HEK293T (cell line): ENCODE measurements at regions not wholly inside any gene's neighbourhood (a gene's known extent, or its start where the extent isn't known, plus 50 kb on each side); places are given as distances from the start of the nearest gene placed in this dataset.
"Not testable (repeated sequence)": the region's sequence is repeated elsewhere in the genome, so short reads cannot be mapped to it uniquely, and the experiment has no call there.

Experiments
- CTCF ChIA-PET: fragments of 350-600 bp; formaldehyde crosslinking; extraction: SDS; loops from one replicate; lab custom pipeline; 2021; ENCODE audit warnings: antibody characterized with exemption, inconsistent platforms; lab: Yijun Ruan, JAX
- POLR2A ChIA-PET: fragments of 350-600 bp; formaldehyde crosslinking; extraction: SDS; loops from one replicate; lab custom pipeline; 2020; ENCODE audit warnings: antibody characterized with exemption, inconsistent platforms; lab: Yijun Ruan, JAX
- DNase-seq: peaks from one replicate; pipeline ENCODE4 v3.0.0; 2012; ENCODE audit warnings: mixed read lengths; ENCODE audit errors: extremely low spot score
- ARNT ChIP-seq: fragments of 450-650 bp; IDR thresholded peaks from 2 replicates; pipeline ENCODE4 v1.6.1; 2017; ENCODE audit warnings: mild to moderate bottlenecking
- BHLHE40 ChIP-seq: fragments of 450-650 bp; IDR thresholded peaks from 2 replicates; pipeline ENCODE4 v1.6.1; 2016; ENCODE audit warnings: mild to moderate bottlenecking, moderate library complexity, borderline replicate concordance
- CTBP1 ChIP-seq: fragments of 450-650 bp; IDR thresholded peaks from 2 replicates; pipeline ENCODE4 v1.6.1; 2016; ENCODE audit warnings: borderline replicate concordance
- ELF4 ChIP-seq: fragments of 450-650 bp; IDR thresholded peaks from 2 replicates; pipeline ENCODE4 v1.6.1; 2017; ENCODE audit warnings: antibody characterized with exemption
- FOXA1 ChIP-seq: fragments of 450-650 bp; IDR thresholded peaks from 2 replicates; pipeline ENCODE4 v1.6.1; 2016; ENCODE audit warnings: mild to moderate bottlenecking
- FOXK2 ChIP-seq: fragments of 450-650 bp; IDR thresholded peaks from 2 replicates; pipeline ENCODE4 v1.6.1; 2016; ENCODE audit warnings: mild to moderate bottlenecking
- FOXM1 ChIP-seq: fragments of 450-650 bp; IDR thresholded peaks from 2 replicates; pipeline ENCODE4 v1.6.1; 2017; ENCODE audit warnings: mild to moderate bottlenecking, borderline replicate concordance
- HDGF ChIP-seq: fragments of 450-650 bp; IDR thresholded peaks from 2 replicates; pipeline ENCODE4 v1.6.1; 2017; ENCODE audit warnings: antibody characterized with exemption, borderline replicate concordance
- L3MBTL2 ChIP-seq: fragments of 450-650 bp; conservative IDR thresholded peaks from 2 replicates; pipeline ENCODE4 v1.6.1; 2016; ENCODE audit warnings: mild to moderate bottlenecking
- LEF1 ChIP-seq: fragments of 450-650 bp; IDR thresholded peaks from 2 replicates; pipeline ENCODE4 v1.6.1; 2017; ENCODE audit warnings: mild to moderate bottlenecking, borderline replicate concordance
- NFRKB ChIP-seq: fragments of 450-650 bp; IDR thresholded peaks from 2 replicates; pipeline ENCODE4 v1.6.1; 2016; ENCODE audit warnings: mild to moderate bottlenecking, moderate library complexity
- SP1 ChIP-seq: fragments of 450-650 bp; IDR thresholded peaks from 2 replicates; pipeline ENCODE4 v1.6.1; 2017
- SUZ12 ChIP-seq: fragments of 450-650 bp; IDR thresholded peaks from 2 replicates; pipeline ENCODE4 v1.6.1; 2016; ENCODE audit warnings: mild to moderate bottlenecking
- TARDBP ChIP-seq: fragments of 450-650 bp; IDR thresholded peaks from 2 replicates; pipeline ENCODE4 v1.6.1; 2016
- ZNF384 ChIP-seq: fragments of 450-650 bp; IDR thresholded peaks from 2 replicates; pipeline ENCODE4 v1.6.1; 2016
- TF ChIP-seq, protein P1 (sequence below): fragments of 450-650 bp; IDR thresholded peaks from 2 replicates; pipeline ENCODE4 v1.6.1; 2016

DNA sequence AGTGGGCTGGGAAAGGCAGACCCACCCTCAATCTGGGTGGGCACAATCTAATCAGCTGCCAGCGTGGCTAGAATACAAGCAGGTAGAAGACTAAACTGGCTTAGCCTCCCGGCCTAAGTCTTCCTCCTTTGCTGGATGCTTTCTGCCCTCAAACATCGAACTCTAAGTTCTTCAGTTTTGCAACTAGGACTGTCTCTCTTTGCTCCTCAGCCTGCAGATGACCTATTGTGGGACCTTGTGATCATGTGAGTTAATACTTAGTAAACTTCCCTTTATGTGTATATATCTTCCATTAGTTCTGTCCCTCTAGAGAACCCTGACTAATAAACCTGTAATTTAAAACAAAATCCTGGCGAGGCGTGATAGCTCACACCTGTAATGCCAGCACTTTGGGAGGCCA is 51.8 kb upstream of the SLC39A8 start:
- POLR2A ChIA-PET, CTCF ChIA-PET, DNase-seq: not testable (repeated sequence)

DNA sequence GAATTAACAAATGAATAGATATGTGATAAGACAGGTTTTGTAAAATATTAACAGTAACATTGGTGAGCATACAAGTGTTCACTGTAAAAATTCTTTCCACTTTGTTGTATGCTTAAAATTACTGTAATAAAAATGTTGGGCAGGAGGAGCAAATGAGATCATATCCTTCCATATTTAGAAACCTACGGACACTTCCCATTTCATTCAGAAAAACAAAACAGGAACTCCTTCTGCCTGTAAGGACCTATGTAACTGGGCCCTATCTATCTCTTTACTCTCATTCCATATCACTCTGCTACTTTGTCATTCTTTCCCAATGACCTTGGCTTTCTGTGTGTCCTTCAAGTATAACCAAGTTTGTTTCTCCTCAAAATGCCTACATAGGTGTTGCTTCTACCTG is 53.7 kb upstream of the SLC39A8 start:
- POLR2A ChIA-PET = no interaction called here
- CTCF ChIA-PET = no interaction called here
- TF ChIP-seq TARDBP = no peak
- TF ChIP-seq FOXA1 = no peak
- TF ChIP-seq LEF1 = no peak
- TF ChIP-seq L3MBTL2 = no peak
- no peak for TF ChIP-seq ARNT
- TF ChIP-seq FOXM1 = no peak
- TF ChIP-seq HDGF = no peak
- TF ChIP-seq FOXK2 = no peak
- TF ChIP-seq NFRKB = no peak
- no peak for TF ChIP-seq ELF4
- no peak for TF ChIP-seq BHLHE40
- TF ChIP-seq, protein P1, sequence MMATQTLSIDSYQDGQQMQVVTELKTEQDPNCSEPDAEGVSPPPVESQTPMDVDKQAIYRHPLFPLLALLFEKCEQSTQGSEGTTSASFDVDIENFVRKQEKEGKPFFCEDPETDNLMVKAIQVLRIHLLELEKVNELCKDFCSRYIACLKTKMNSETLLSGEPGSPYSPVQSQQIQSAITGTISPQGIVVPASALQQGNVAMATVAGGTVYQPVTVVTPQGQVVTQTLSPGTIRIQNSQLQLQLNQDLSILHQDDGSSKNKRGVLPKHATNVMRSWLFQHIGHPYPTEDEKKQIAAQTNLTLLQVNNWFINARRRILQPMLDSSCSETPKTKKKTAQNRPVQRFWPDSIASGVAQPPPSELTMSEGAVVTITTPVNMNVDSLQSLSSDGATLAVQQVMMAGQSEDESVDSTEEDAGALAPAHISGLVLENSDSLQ = no peak
- no peak for TF ChIP-seq SP1
- no peak for TF ChIP-seq CTBP1
- TF ChIP-seq ZNF384 = no peak
- TF ChIP-seq SUZ12 = no peak
- no peak for DNase-seq

DNA sequence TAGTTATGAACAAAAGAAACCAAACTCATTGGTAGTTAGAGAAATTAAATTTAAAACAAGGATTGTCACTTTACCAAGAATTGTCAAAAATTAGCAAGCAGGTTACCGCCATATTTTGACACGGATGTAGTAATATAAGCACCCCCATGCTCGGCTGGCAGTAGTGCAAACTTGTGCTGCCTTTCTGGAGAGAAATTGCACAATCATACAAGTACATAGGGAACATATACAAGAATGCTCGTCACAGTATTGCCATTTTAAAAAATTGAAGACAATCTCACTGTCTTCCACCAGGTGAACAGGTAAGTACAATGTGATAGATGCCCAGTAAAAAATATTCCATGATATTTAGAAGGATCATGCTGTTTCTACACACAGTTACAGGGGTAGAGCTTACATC is 55.6 kb upstream of the SLC39A8 start:
- CTCF ChIA-PET = interaction anchor here (0.6 kb wide), 1 partner anchor 30 kb away, joined by 3 read pairs; no protein-coding TSS in a partner anchor
- TF ChIP-seq TARDBP = no peak
- TF ChIP-seq FOXM1 = no peak
- no peak for TF ChIP-seq ELF4
- no peak for TF ChIP-seq BHLHE40
- TF ChIP-seq FOXA1 = no peak
- no peak for TF ChIP-seq L3MBTL2
- no peak for TF ChIP-seq FOXK2
- TF ChIP-seq, protein P1 = no peak
- no peak for TF ChIP-seq ZNF384
- TF ChIP-seq SP1 = no peak
- TF ChIP-seq SUZ12 = no peak
- DNase-seq = no peak
- POLR2A ChIA-PET = no interaction called here

DNA sequence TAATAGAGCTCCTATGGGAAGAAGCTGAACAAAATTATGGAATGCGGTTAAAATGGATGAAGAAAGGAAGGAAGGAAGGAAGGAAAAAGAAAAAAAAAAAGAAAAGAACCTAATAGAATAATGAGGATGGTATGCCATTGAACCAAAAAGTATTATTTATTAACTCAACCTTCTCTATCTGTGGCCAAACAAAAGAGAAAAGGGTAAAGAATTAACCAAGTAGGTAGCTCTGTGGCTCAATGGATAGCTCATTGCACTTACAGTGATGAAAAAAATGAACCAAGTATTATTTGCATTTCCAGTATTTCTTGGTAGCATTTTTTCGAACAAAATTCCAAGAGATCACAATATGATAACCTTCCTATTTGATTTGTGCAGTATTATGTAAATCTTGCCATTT is 56.9 kb upstream of the SLC39A8 start:
- CTCF ChIA-PET = interaction anchor here (0.6 kb wide), 1 partner anchor 101 kb away, joined by 4 read pairs; no protein-coding TSS in a partner anchor
- POLR2A ChIA-PET = no interaction called here
- no peak for TF ChIP-seq LEF1
- TF ChIP-seq L3MBTL2 = no peak
- TF ChIP-seq SUZ12 = no peak
- no peak for TF ChIP-seq ZNF384
- no peak for TF ChIP-seq CTBP1
- TF ChIP-seq FOXM1 = no peak
- no peak for TF ChIP-seq SP1
- no peak for TF ChIP-seq FOXK2
- TF ChIP-seq ELF4 = no peak
- TF ChIP-seq TARDBP = no peak
- TF ChIP-seq ARNT = no peak
- TF ChIP-seq, protein P1 = no peak
- no peak for TF ChIP-seq NFRKB
- no peak for TF ChIP-seq FOXA1
- TF ChIP-seq HDGF = no peak
- TF ChIP-seq BHLHE40 = no peak
- DNase-seq = no peak

DNA sequence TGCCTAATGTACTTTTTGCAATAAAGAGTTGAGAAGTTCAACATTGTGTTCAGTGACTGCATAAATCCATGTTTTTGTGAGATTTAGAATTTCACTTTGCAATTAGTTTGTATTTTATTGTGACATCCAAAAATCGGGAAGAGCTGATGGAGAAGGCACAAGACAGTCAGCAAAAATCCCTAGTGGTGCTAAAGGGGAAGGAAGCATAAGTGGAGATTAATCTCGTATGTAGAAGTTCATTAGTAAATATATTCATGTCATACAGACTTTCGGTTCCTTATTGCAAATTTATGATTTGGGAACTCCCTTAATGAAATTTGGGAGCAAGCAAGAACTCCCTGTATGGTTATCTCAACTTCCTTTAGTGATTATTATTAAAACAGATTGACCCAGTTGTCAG is 57.8 kb upstream of the SLC39A8 start:
- no peak for DNase-seq
- ChIA-PET POLR2A (no interaction called here), CTCF (no interaction called here)

DNA sequence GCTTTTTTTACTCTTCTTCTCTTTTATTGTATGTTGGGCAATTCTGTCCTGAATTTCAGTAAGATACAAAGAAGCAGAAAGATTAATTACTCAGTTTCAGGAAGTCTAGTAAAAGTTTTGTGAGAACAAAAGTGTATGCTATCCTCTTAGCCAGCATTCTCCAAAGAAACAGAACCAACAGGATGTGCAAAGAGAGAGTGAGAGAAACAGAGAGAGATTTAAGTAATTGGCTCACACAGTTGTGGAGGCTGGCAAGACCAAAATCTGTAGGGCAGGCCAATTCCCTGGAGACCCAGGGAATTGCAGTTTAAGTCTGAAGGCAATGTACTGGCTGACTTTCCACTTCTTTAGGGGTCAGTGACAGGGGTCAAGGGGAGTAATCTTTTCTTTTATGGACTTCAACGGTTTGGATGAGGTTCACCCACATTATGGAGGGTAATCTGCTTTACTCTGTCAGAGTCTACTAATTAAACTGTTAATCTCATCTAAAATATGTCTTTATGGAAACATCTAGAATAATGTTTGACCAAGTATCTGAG is 59.2 kb upstream of the SLC39A8 start:
- TF ChIP-seq LEF1 (no peak), CTBP1 (peak; percentile 80)
- TF ChIP-seq, protein P1 = peak; percentile 89
- POLR2A ChIA-PET = no interaction called here
- peak; percentile 43 for DNase-seq
- CTCF ChIA-PET = interaction anchor here (0.7 kb wide), 1 partner anchor 33 kb away, joined by 4 read pairs; no protein-coding TSS in a partner anchor

More for the DNA sequence above, 57.8 kb upstream of the SLC39A8 start:
- TF ChIP-seq, protein P1 = no peak
- TF ChIP-seq SP1 (no peak), SUZ12 (no peak), L3MBTL2 (no peak)
